ENCODE measurements at regions not wholly inside any gene's neighbourhood (a gene's known extent, or its start where the extent isn't known, plus 50 kb on each side); places are given as distances from the start of the nearest gene placed in this dataset.

- no peak for TF ChIP-seq EZH2 (IDR thresholded peaks at IDR 0.05; ENCODE audit: borderline replicate concordance, low read length)
- TF ChIP-seq, protein P1, sequence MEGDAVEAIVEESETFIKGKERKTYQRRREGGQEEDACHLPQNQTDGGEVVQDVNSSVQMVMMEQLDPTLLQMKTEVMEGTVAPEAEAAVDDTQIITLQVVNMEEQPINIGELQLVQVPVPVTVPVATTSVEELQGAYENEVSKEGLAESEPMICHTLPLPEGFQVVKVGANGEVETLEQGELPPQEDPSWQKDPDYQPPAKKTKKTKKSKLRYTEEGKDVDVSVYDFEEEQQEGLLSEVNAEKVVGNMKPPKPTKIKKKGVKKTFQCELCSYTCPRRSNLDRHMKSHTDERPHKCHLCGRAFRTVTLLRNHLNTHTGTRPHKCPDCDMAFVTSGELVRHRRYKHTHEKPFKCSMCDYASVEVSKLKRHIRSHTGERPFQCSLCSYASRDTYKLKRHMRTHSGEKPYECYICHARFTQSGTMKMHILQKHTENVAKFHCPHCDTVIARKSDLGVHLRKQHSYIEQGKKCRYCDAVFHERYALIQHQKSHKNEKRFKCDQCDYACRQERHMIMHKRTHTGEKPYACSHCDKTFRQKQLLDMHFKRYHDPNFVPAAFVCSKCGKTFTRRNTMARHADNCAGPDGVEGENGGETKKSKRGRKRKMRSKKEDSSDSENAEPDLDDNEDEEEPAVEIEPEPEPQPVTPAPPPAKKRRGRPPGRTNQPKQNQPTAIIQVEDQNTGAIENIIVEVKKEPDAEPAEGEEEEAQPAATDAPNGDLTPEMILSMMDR (IDR thresholded peaks at IDR 0.05; ENCODE audit: low read length): no peak
Observed at GRCh38 chr5:171588790-171589189, 169.3 kb downstream of the FGF18 start.
